Astrocyte of the spinal cord (primary cell): ENCODE measurements at regions not wholly inside any gene's neighbourhood (a gene's known extent, or its start where the extent isn't known, plus 50 kb on each side); places are given as distances from the start of the nearest gene placed in this dataset.

Experiments
- DNase-seq: peaks from one replicate; pipeline ENCODE4 v3.0.0; 2011; ENCODE audit warnings: low read depth, low spot score
- H3K4me3 ChIP-seq: 2 replicates; pipeline ENCODE4 v1.5.1; 2011; ENCODE audit warnings: low read depth, mild to moderate bottlenecking, low read length, moderate library complexity
- CTCF ChIP-seq: IDR thresholded peaks from 2 replicates; pipeline ENCODE4 v1.5.1; 2012; ENCODE audit warnings: low read depth, mild to moderate bottlenecking, low read length, inconsistent platforms
- in situ Hi-C: cut with HindIII; loops from 2 replicates; pipeline ENCODE4 v1.10.0; 2017; ENCODE audit warnings: low sequenced_read_pairs

GRCh38 chr5:68389618-68390017 is 174.1 kb downstream of the PIK3R1 start:
- no peak for DNase-seq
- in situ Hi-C loops, result no loop called here
- no peak overlapping the region for H3K4me3 ChIP-seq
- TF ChIP-seq CTCF, result no peak

GRCh38 chr5:68392617-68393016 is 177.1 kb downstream of the PIK3R1 start:
- in situ Hi-C loops, result no loop called here
- no peak for TF ChIP-seq CTCF
- no peak for DNase-seq
- no peak overlapping the region for H3K4me3 ChIP-seq

GRCh38 chr5:68395302-68395701 is 179.7 kb downstream of the PIK3R1 start:
- H3K4me3 ChIP-seq, result no peak overlapping the region
- in situ Hi-C loops, result no loop called here
- no peak for DNase-seq
- no peak for TF ChIP-seq CTCF

GRCh38 chr5:68395926-68396511 is 180.5 kb downstream of the PIK3R1 start:
- in situ Hi-C loops, result no loop called here
- no peak for DNase-seq
- no peak for TF ChIP-seq CTCF
- H3K4me3 ChIP-seq, result no peak overlapping the region

- TF ChIP-seq CTCF, result no peak
- H3K4me3 ChIP-seq, result no peak overlapping the region
- no peak for DNase-seq
- in situ Hi-C loops, result no loop called here
Observed at GRCh38 chr5:68396722-68397121, 181.2 kb downstream of the PIK3R1 start.

- TF ChIP-seq CTCF, result no peak
- DNase-seq, result no peak
- no peak overlapping the region for H3K4me3 ChIP-seq
- in situ Hi-C loops, result no loop called here
Observed at GRCh38 chr5:68398146-68398812, 182.7 kb downstream of the PIK3R1 start.
